IMR-90 (cell line): ENCODE measurements at regions not wholly inside any gene's neighbourhood (a gene's known extent, or its start where the extent isn't known, plus 50 kb on each side); places are given as distances from the start of the nearest gene placed in this dataset.

Experiments used
- BHLHE40 ChIP-seq: fragments of 150-350 bp; IDR thresholded peaks from 2 replicates; pipeline ENCODE4 v1.6.1; 2016; ENCODE audit warnings: mild to moderate bottlenecking, low read depth, low read length
- CEBPB ChIP-seq: IDR thresholded peaks from 2 replicates; pipeline ENCODE4 v1.6.1; 2012; ENCODE audit warnings: low read depth, low read length, improper control_type of control experiment
- CTCF ChIP-seq: conservative IDR thresholded peaks from 2 replicates; pipeline ENCODE4 v1.5.1; 2012; ENCODE audit warnings: mild to moderate bottlenecking, low read depth, low read length, improper control_type of control experiment
- ELK1 ChIP-seq: fragments of 150-350 bp; IDR thresholded peaks from 2 replicates; pipeline ENCODE4 v1.6.1; 2016; ENCODE audit warnings: low read depth, mild to moderate bottlenecking, low read length, moderate library complexity, borderline replicate concordance
- MXI1 ChIP-seq: IDR thresholded peaks from 2 replicates; pipeline ENCODE4 v1.6.1; 2012; ENCODE audit warnings: low read depth, mild to moderate bottlenecking, low read length, moderate library complexity, borderline replicate concordance

- TF ChIP-seq CTCF (no peak), ELK1 (no peak), CEBPB (no peak), MXI1 (no peak), BHLHE40 (no peak)
These were observed 764.7 kb upstream of the ARRDC3 start for GRCh38 chr5:92147798-92148197.
